K562 (cell line): ENCODE measurements at regions not wholly inside any gene's neighbourhood (a gene's known extent, or its start where the extent isn't known, plus 50 kb on each side); places are given as distances from the start of the nearest gene placed in this dataset.

Experiments
- ATAC-seq: fragments of 200-7000 bp; cut with Tn5 transposase; 3 replicates; pipeline ENCODE4 v1.9.1; 2020; ENCODE audit warnings: moderate library complexity
- BruUV-seq: library from RNA; stranded (reverse); fragments of 400-500 nt; replicated peaks from 2 replicates; lab custom pipeline; 2021; lab: Mats Ljungman, UMichigan
- CTCF ChIA-PET: fragments of 300-600 bp; formaldehyde crosslinking; extraction: SDS; loops from one replicate; lab custom pipeline; 2021; ENCODE audit warnings: low intra/inter-chr PET ratio; lab: Yijun Ruan, JAX
- POLR2A ChIA-PET: fragments of 300-600, 350-650 bp; sonication (Branson Sonifier 250); formaldehyde crosslinking; extraction: SDS; loops from one replicate; lab custom pipeline; 2021; ENCODE audit warnings: antibody characterized with exemption, inconsistent platforms; lab: Yijun Ruan, JAX
- DNase-seq, 4 experiments: peaks; one replicate each; pipeline versions ENCODE4 v3.0.0 to v3.0.0-alpha.2; 2011 to 2018; ENCODE audit warnings: low spot score in 3 of 4, mixed read lengths in 3 of 4; ENCODE audit errors: extremely low read depth in 1 of 4
- FAIRE-seq: peaks from 2 replicates; lab custom pipeline; 2011; peaks lifted over from hg19 to GRCh38; lab: Jason Lieb, UNC
- H2AFZ ChIP-seq: 2 replicates; pipeline ENCODE4 v1.6.0; 2011; ENCODE audit warnings: low read depth, low read length, control low read depth, inconsistent platforms
- H3K27ac ChIP-seq: fragments of 200-600 bp; 3 replicates; pipeline ENCODE4 v1.8.0; 2011; ENCODE audit warnings: low read depth, mild to moderate bottlenecking, control low read depth, inconsistent platforms, low read length, moderate library complexity, mixed read lengths; ENCODE audit errors: extremely low read depth
- H3K27me3 ChIP-seq, 2 experiments: fragments of 300-600 bp in 1 of 2; 2 replicates in 1 of 2; 3 replicates in 1 of 2; pipeline versions ENCODE4 v1.6.0 to v1.8.0; 2011; ENCODE audit warnings: inconsistent platforms in 2 of 2, low read length in 2 of 2, mild to moderate bottlenecking in 1 of 2, mixed read lengths in 1 of 2, moderate library complexity in 1 of 2; ENCODE audit not compliant: control insufficient read depth in 2 of 2, insufficient read depth in 2 of 2
- H3K36me3 ChIP-seq: fragments of 300-600 bp; 3 replicates; pipeline ENCODE4 v1.8.0; 2011; ENCODE audit warnings: mild to moderate bottlenecking, low read length, inconsistent platforms; ENCODE audit not compliant: control insufficient read depth, insufficient read depth
- H3K4me1 ChIP-seq, 2 experiments: fragments of 200-600 bp in 1 of 2; replicated peaks in 1 of 2; 2 replicates in 1 of 2; 3 replicates in 1 of 2; pipeline versions ENCODE4 v1.5.1 to v1.8.0; 2011; ENCODE audit warnings: inconsistent platforms in 2 of 2, low read length in 2 of 2, mild to moderate bottlenecking in 1 of 2, mixed read lengths in 1 of 2, moderate library complexity in 1 of 2; ENCODE audit not compliant: control insufficient read depth in 2 of 2, insufficient read depth in 2 of 2
- H3K4me2 ChIP-seq: 2 replicates; pipeline ENCODE4 v1.6.1; 2011; ENCODE audit warnings: low read length, control low read depth, inconsistent platforms, mixed read lengths; ENCODE audit not compliant: insufficient read depth
- H3K4me3 ChIP-seq: fragments of 200-600 bp; sonication (generic), shearing (Covaris generic); 2 replicates; pipeline ENCODE4 v1.5.1; 2016; ENCODE audit warnings: control low read depth, inconsistent platforms
- H3K79me2 ChIP-seq: fragments of 200-600 bp; 3 replicates; pipeline ENCODE4 v1.8.0; 2011; ENCODE audit warnings: low read length, inconsistent platforms; ENCODE audit not compliant: control insufficient read depth, insufficient read depth
- H3K9ac ChIP-seq, 2 experiments: 2 replicates each; pipeline versions ENCODE4 v1.6.0 to v1.6.1; 2011; ENCODE audit warnings: low read depth in 2 of 2, low read length in 2 of 2, control low read depth in 1 of 2, inconsistent platforms in 1 of 2, mild to moderate bottlenecking in 1 of 2, mixed read lengths in 1 of 2; ENCODE audit not compliant: insufficient read depth in 1 of 2
- H3K9me1 ChIP-seq: one replicate; pipeline ENCODE4 v1.6.0; 2011; ENCODE audit warnings: inconsistent platforms, mild to moderate bottlenecking, low read length, moderate library complexity; ENCODE audit not compliant: control insufficient read depth, insufficient read depth
- H3K9me3 ChIP-seq: replicated peaks from 2 replicates; pipeline ENCODE4 v1.5.1; 2011; ENCODE audit warnings: low read depth, low read length, inconsistent platforms; ENCODE audit not compliant: control insufficient read depth, insufficient read depth
- H4K20me1 ChIP-seq: replicated peaks from 2 replicates; pipeline ENCODE4 v1.6.1; 2011; ENCODE audit warnings: low read length, inconsistent platforms, mixed read lengths; ENCODE audit not compliant: control insufficient read depth, insufficient read depth
- EZH2 ChIP-seq: IDR thresholded peaks from 2 replicates; pipeline ENCODE4 v1.6.1; 2012; ENCODE audit warnings: low read depth, mild to moderate bottlenecking, inconsistent platforms, low read length, borderline replicate concordance
- HCFC1 ChIP-seq: IDR thresholded peaks from 2 replicates; pipeline ENCODE4 v1.6.1; 2012; ENCODE audit warnings: low read depth, low read length, improper control_type of control experiment
- MCM2 ChIP-seq: fragments of 450-650 bp; IDR thresholded peaks from 2 replicates; pipeline ENCODE4 v1.6.1; 2017; ENCODE audit warnings: low read depth, mild to moderate bottlenecking
- SAFB2 ChIP-seq: fragments of 200-400 bp; formaldehyde crosslinking; IDR thresholded peaks from 2 replicates; pipeline ENCODE4 v1.6.1; 2018; ENCODE audit warnings: borderline replicate concordance, low read length, low read depth, moderate library complexity; ENCODE audit not compliant: severe bottlenecking
- SMAD1 ChIP-seq: fragments of 150-350 bp; IDR thresholded peaks from 2 replicates; pipeline ENCODE4 v1.6.1; 2014; ENCODE audit warnings: low read length, low read depth; ENCODE audit not compliant: partially characterized antibody
- ZNF507 ChIP-seq: conservative IDR thresholded peaks from 2 replicates; pipeline ENCODE4 v1.6.1; 2017; ENCODE audit warnings: missing genetic modification characterization, missing compliant biosample characterization
- WGBS: fragments of 100-300 bp; shearing (Covaris generic); methylation state at CpG from one replicate; pipeline ENCODE4 v1.1.6; 2016; ENCODE audit warnings: low coverage, mixed read lengths; ENCODE audit not compliant: insufficient coverage; ENCODE audit errors: missing lambda C conversion rate; 5-methylcytosine and 5-hydroxymethylcytosine counted together
- in situ Hi-C: fragments of 300-500 bp; cut with MboI; formaldehyde crosslinking; loops from 4 replicates; pipeline ENCODE4 v1.15.0; 2018; ENCODE audit warnings: inconsistent platforms, mixed read lengths
- intact Hi-C: fragments of 100-400 bp; cut with micrococcal nuclease; formaldehyde crosslinking; loops from 2 replicates; pipeline ENCODE4 v1.14.2; 2022
- TF ChIP-seq, protein P1 (sequence below): fragments of 250-450 bp; sonication (Bioruptor Pico); IDR thresholded peaks from 2 replicates; pipeline ENCODE4 v1.9.0; 2021; ENCODE audit warnings: mild to moderate bottlenecking

GRCh38 chr10:107666214-107666613 is 501.7 kb upstream of the SORCS1 start (continued):
- TF ChIP-seq, protein P1, sequence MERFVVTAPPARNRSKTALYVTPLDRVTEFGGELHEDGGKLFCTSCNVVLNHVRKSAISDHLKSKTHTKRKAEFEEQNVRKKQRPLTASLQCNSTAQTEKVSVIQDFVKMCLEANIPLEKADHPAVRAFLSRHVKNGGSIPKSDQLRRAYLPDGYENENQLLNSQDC (CRISPR knock-in tag), result no peak
- TF ChIP-seq SAFB2 (no peak), EZH2 (no peak), SMAD1 (no peak), HCFC1 (no peak), MCM2 (no peak)

- Histone ChIP-seq H4K20me1 (no peaks in the 10 kb centered on the region), H3K4me1 (no peaks in the 10 kb centered on the region), H3K9me3 (no peaks in the 10 kb centered on the region), H3K9ac (no peak overlapping the region), H3K4me2 (no peak overlapping the region), H3K9me1 (no peaks in the 10 kb centered on the region), H2AFZ (no peak overlapping the region), H3K36me3 (no peaks in the 10 kb centered on the region), H3K4me3 (no peak overlapping the region), H3K27me3 (no peaks in the 10 kb centered on the region), H3K27ac (no peak overlapping the region), H3K79me2 (no peaks in the 10 kb centered on the region)
- ATAC-seq (no peak), FAIRE-seq (no peak), DNase-seq (no peak)
- ChIA-PET CTCF (no interaction called here), POLR2A (no interaction called here)
- 0% methylated on average over 4 of the region's 4 CpGs for WGBS
- TF ChIP-seq ZNF507, result no peak
- BruUV-seq, result no TSS peak
- in situ Hi-C loops, result no loop called here
- intact Hi-C loops, result no loop called here
These were observed 501.0 kb upstream of the SORCS1 start for GRCh38 chr10:107665459-107665858.
